ENCODE measurements at regions not wholly inside any gene's neighbourhood (a gene's known extent, or its start where the extent isn't known, plus 50 kb on each side); places are given as distances from the start of the nearest gene placed in this dataset.

DNA sequence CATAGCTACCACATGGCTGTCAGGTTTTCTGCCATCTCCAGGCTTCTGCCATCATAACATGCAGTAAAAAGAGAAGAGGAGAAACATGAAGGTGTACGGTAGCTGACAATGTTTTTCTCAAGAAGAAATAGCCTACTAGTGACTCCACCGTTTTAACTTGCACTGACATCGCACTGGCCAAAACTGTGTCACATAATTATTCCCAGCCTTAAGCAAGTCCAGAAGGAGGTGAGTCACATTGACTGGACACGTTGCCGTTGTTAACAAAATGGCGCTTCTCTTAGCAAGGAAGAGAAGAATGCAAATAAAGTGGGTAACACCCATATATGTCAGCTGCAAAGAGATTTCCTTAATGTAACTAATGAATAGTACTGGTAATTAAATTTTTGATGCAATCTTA lies 810.4 kb upstream of the SLC10A2 start:
- Histone ChIP-seq H3K4me3 (ENCODE audit: low read depth in 1 of 5, low read length in 5 of 5) (no peak overlapping the region), H3K27ac (ENCODE audit: low read depth, low read length) (no peak overlapping the region)

DNA sequence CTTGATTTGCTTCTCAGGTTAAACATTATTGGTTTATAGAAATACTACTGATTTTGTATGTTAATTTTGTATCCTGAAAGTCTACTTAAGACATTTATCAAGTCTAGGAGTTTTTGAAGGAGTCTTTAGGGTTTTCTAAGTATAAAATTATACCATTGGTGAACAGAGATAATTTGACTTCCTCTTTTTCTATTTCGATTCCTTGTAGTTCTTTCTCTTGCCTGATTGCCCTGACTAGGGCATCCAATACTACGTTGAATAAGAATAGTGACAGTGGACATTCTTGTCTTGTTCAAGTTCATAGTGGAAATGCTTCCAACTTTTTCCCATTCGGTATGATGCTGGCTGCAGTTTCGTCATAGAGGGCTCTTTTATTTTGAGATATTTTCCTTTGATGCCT lies 807.5 kb upstream of the SLC10A2 start:
- Histone ChIP-seq H3K27me3 (ENCODE audit: control insufficient read depth in 5 of 5, insufficient read depth in 4 of 5, low read length in 5 of 5) (no peaks in the 10 kb centered on the region), H3K27ac (ENCODE audit: low read depth, low read length) (no peak overlapping the region), H3K9me3 (ENCODE audit: control insufficient read depth in 5 of 5, low read length in 5 of 5) (no peaks in the 10 kb centered on the region), H3K4me1 (ENCODE audit: control insufficient read depth in 5 of 5, insufficient read depth in 5 of 5, low read length in 5 of 5) (no peaks in the 10 kb centered on the region), H3K9ac (ENCODE audit: low read length in 5 of 5) (no peak overlapping the region), H3K4me3 (ENCODE audit: low read depth in 1 of 5, low read length in 5 of 5) (no peak overlapping the region), H3K36me3 (ENCODE audit: control insufficient read depth in 5 of 5, insufficient read depth in 5 of 5, low read length in 5 of 5) (no peaks in the 10 kb centered on the region)

More for the DNA sequence above, 810.4 kb upstream of the SLC10A2 start:
- H3K27me3 ChIP-seq (ENCODE audit: control insufficient read depth in 5 of 5, insufficient read depth in 4 of 5, low read length in 5 of 5), result no peaks in the 10 kb centered on the region
- H3K9ac ChIP-seq (ENCODE audit: low read length in 5 of 5), result no peak overlapping the region
- no peaks in the 10 kb centered on the region for H3K4me1 ChIP-seq (ENCODE audit: control insufficient read depth in 5 of 5, insufficient read depth in 5 of 5, low read length in 5 of 5)
- no peaks in the 10 kb centered on the region for H3K36me3 ChIP-seq (ENCODE audit: control insufficient read depth in 5 of 5, insufficient read depth in 5 of 5, low read length in 5 of 5)
- H3K9me3 ChIP-seq (ENCODE audit: control insufficient read depth in 5 of 5, low read length in 5 of 5), result no peaks in the 10 kb centered on the region

DNA sequence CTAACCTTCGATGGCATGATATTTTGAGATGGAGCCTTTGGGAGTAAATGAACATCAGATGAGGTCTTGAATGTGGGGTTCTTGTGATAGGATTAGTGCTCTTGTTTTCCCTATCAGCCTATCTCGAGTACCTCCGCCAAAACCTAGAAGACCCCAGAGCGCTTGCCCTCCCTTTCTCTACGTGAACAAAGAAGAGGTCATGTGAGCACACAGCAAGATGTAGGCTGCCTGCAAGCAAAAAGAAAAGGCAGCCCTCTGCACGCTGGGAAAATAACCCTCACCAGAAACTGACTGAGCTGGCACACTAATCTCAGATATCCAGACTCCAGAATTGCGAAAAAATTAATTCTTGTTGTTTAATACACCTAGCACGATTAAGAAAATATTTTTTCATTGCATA lies 799.8 kb upstream of the SLC10A2 start:
- H3K4me1 ChIP-seq (ENCODE audit: control insufficient read depth in 5 of 5, insufficient read depth in 5 of 5, low read length in 5 of 5), result no peaks in the 10 kb centered on the region
- H3K4me3 ChIP-seq (ENCODE audit: low read depth in 1 of 5, low read length in 5 of 5), result no peak overlapping the region

DNA sequence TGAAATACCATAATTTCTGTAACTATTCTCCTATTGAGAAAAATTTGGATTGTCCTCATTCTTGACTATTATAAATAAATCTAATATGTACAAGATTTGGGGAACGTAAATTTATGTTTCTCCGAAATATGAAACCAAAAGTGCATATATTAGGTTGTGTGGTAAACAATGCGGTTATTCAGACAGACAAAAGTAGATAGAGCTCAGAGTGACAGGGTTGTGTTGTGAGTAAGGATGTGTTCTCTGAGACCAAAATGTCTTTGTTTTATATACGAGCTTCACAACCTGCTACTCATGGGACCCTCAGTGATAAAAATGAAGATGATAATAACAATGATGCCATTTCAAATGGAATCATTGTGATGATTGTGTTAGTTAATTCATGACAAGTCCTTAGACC lies 796.3 kb upstream of the SLC10A2 start:
- Histone ChIP-seq H3K36me3 (ENCODE audit: control insufficient read depth in 5 of 5, insufficient read depth in 5 of 5, low read length in 5 of 5) (no peaks in the 10 kb centered on the region), H3K9me3 (ENCODE audit: control insufficient read depth in 5 of 5, low read length in 5 of 5) (no peaks in the 10 kb centered on the region), H3K27ac (ENCODE audit: low read depth, low read length) (no peak overlapping the region), H3K4me3 (ENCODE audit: low read depth in 1 of 5, low read length in 5 of 5) (no peak overlapping the region), H3K27me3 (ENCODE audit: control insufficient read depth in 5 of 5, insufficient read depth in 4 of 5, low read length in 5 of 5) (no peaks in the 10 kb centered on the region), H3K4me1 (ENCODE audit: control insufficient read depth in 5 of 5, insufficient read depth in 5 of 5, low read length in 5 of 5) (no peaks in the 10 kb centered on the region), H3K9ac (ENCODE audit: low read length in 5 of 5) (no peak overlapping the region)

More for the DNA sequence above, 799.8 kb upstream of the SLC10A2 start:
- no peaks in the 10 kb centered on the region for H3K9me3 ChIP-seq (ENCODE audit: control insufficient read depth in 5 of 5, low read length in 5 of 5)
- H3K27me3 ChIP-seq (ENCODE audit: control insufficient read depth in 5 of 5, insufficient read depth in 4 of 5, low read length in 5 of 5), result no peaks in the 10 kb centered on the region
- no peak overlapping the region for H3K9ac ChIP-seq (ENCODE audit: low read length in 5 of 5)
- H3K27ac ChIP-seq (ENCODE audit: low read depth, low read length), result no peak overlapping the region
- H3K36me3 ChIP-seq (ENCODE audit: control insufficient read depth in 5 of 5, insufficient read depth in 5 of 5, low read length in 5 of 5), result no peaks in the 10 kb centered on the region

DNA sequence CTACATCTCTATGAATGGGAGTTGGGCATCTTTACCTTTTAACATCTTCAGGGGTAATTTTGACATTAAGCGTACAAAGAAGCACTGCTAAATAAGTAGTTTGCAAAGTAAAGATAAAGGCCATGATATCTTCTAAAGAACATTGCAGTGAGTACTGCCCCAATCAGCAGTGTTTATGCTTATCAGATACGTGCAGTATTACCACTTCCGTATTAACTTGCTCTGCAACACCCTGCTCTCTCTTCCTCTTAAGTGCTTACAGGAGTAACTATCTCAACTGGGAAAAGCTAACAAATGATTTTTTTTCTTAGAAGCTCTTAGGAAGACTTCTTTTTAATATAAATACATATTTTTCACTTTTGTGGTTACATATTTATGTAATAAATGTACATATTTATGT lies 793.7 kb upstream of the SLC10A2 start:
- Histone ChIP-seq H3K27me3 (ENCODE audit: control insufficient read depth in 5 of 5, insufficient read depth in 4 of 5, low read length in 5 of 5) (no peaks in the 10 kb centered on the region), H3K9me3 (ENCODE audit: control insufficient read depth in 5 of 5, low read length in 5 of 5) (no peaks in the 10 kb centered on the region), H3K36me3 (ENCODE audit: control insufficient read depth in 5 of 5, insufficient read depth in 5 of 5, low read length in 5 of 5) (no peaks in the 10 kb centered on the region), H3K4me3 (ENCODE audit: low read depth in 1 of 5, low read length in 5 of 5) (no peak overlapping the region), H3K27ac (ENCODE audit: low read depth, low read length) (no peak overlapping the region), H3K9ac (ENCODE audit: low read length in 5 of 5) (no peak overlapping the region), H3K4me1 (ENCODE audit: control insufficient read depth in 5 of 5, insufficient read depth in 5 of 5, low read length in 5 of 5) (no peaks in the 10 kb centered on the region)

DNA sequence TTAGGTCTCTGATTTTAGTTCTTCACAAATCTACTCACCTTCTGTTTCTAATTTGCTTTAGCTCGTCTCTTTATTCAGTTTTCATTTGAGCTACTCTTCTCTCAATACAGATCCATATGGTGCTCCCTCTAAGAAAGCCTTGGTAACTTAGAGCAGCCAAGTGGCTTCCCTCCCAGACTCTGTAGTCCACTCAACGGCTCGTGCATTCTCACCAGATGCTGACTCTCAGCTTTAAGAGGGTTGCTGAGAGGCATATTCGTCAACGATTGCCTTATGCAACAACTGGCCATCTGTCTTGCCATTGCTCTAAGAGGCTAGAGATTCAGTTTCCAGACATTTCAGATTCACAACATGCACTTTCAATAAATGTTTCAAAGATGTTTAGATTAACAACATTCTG lies 785.8 kb upstream of the SLC10A2 start:
- no peaks in the 10 kb centered on the region for H3K36me3 ChIP-seq (ENCODE audit: control insufficient read depth in 5 of 5, insufficient read depth in 5 of 5, low read length in 5 of 5)
- no peak overlapping the region for H3K9ac ChIP-seq (ENCODE audit: low read length in 5 of 5)
- H3K4me1 ChIP-seq (ENCODE audit: control insufficient read depth in 5 of 5, insufficient read depth in 5 of 5, low read length in 5 of 5), result no peaks in the 10 kb centered on the region
- H3K4me3 ChIP-seq (ENCODE audit: low read depth in 1 of 5, low read length in 5 of 5), result no peak overlapping the region
- peaks cover 0 to 4% (median 0%) of the 10 kb centered on the region in 5 donors for H3K9me3 ChIP-seq (ENCODE audit: control insufficient read depth in 5 of 5, low read length in 5 of 5)
- H3K27me3 ChIP-seq (ENCODE audit: control insufficient read depth in 5 of 5, insufficient read depth in 4 of 5, low read length in 5 of 5), result no peaks in the 10 kb centered on the region
- H3K27ac ChIP-seq (ENCODE audit: low read depth, low read length), result no peak overlapping the region

DNA sequence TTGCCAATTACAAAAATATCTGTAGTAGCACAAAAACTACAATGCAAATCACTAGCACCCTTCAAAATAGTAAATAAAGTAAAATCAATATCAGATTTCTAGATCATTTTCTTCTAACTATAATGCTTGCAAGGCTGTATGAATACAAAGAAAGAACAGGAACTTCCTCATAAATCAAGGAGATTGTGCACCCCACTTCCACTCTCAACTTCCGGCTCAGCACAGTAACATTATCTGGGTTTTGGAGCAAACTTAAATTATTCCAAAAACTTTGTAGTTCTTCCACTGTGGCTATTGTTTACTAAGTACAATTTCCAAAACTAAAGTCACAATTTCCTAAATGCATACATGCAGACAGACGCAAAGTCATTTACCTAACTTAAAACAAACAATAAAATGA lies 778.3 kb upstream of the SLC10A2 start:
- H3K9me3 ChIP-seq (ENCODE audit: control insufficient read depth in 5 of 5, low read length in 5 of 5), result no peaks in the 10 kb centered on the region
- H3K36me3 ChIP-seq (ENCODE audit: control insufficient read depth in 5 of 5, insufficient read depth in 5 of 5, low read length in 5 of 5), result no peaks in the 10 kb centered on the region
- H3K9ac ChIP-seq (ENCODE audit: low read length in 5 of 5), result no peak overlapping the region
- H3K4me1 ChIP-seq (ENCODE audit: control insufficient read depth in 5 of 5, insufficient read depth in 5 of 5, low read length in 5 of 5), result no peaks in the 10 kb centered on the region
- H3K27ac ChIP-seq (ENCODE audit: low read depth, low read length), result no peak overlapping the region
- H3K4me3 ChIP-seq (ENCODE audit: low read depth in 1 of 5, low read length in 5 of 5), result no peak overlapping the region
- H3K27me3 ChIP-seq (ENCODE audit: control insufficient read depth in 5 of 5, insufficient read depth in 4 of 5, low read length in 5 of 5), result no peaks in the 10 kb centered on the region

DNA sequence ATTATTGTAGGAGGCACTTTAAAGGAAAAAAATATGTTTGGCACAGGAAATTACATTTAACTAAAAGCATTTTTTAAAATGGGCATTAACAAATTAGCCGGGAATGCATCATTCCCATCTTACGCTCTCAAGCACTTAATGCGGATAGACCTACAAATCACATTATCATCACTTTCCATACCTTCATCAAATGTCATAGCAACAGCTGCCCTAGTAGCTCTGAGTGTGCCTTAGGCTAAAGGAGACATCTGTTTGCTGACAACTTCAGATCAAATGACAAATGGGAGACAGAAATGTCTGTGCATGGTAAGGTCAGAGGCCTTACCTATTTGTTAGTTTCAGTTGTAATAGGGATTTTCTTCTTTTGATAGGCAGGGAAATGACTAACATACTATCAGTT lies 773.2 kb upstream of the SLC10A2 start:
- Histone ChIP-seq H3K4me1 (ENCODE audit: control insufficient read depth in 5 of 5, insufficient read depth in 5 of 5, low read length in 5 of 5) (no peaks in the 10 kb centered on the region), H3K9me3 (ENCODE audit: control insufficient read depth in 5 of 5, low read length in 5 of 5) (no peaks in the 10 kb centered on the region), H3K9ac (ENCODE audit: low read length in 5 of 5) (no peak overlapping the region), H3K27me3 (ENCODE audit: control insufficient read depth in 5 of 5, insufficient read depth in 4 of 5, low read length in 5 of 5) (no peaks in the 10 kb centered on the region), H3K36me3 (ENCODE audit: control insufficient read depth in 5 of 5, insufficient read depth in 5 of 5, low read length in 5 of 5) (no peaks in the 10 kb centered on the region), H3K27ac (ENCODE audit: low read depth, low read length) (no peak overlapping the region), H3K4me3 (ENCODE audit: low read depth in 1 of 5, low read length in 5 of 5) (no peak overlapping the region)

DNA sequence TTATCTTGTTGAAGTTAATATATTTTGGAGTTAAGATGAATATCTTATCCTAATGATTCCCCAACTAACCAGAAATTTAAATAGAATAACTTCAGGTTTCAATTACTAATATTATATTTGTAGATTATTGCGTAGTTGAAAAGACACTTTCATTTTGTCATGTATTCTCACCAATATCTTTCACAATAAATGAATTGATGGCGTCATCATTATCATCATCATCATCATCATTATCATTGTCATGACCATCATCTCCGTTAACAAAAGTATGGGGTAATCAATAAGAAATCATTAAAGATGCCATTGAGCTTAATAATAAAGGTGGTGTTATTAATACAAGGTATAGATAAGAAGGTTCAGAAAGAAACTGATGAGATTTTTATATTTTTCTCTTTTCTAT lies 768.8 kb upstream of the SLC10A2 start:
- no peak overlapping the region for H3K9ac ChIP-seq (ENCODE audit: low read length in 5 of 5)
- H3K27ac ChIP-seq (ENCODE audit: low read depth, low read length), result no peak overlapping the region
- no peaks in the 10 kb centered on the region for H3K36me3 ChIP-seq (ENCODE audit: control insufficient read depth in 5 of 5, insufficient read depth in 5 of 5, low read length in 5 of 5)
- no peaks in the 10 kb centered on the region for H3K27me3 ChIP-seq (ENCODE audit: control insufficient read depth in 5 of 5, insufficient read depth in 4 of 5, low read length in 5 of 5)
- H3K4me1 ChIP-seq (ENCODE audit: control insufficient read depth in 5 of 5, insufficient read depth in 5 of 5, low read length in 5 of 5), result no peaks in the 10 kb centered on the region
- H3K9me3 ChIP-seq (ENCODE audit: control insufficient read depth in 5 of 5, low read length in 5 of 5), result peaks cover 0 to 16% (median 5%) of the 10 kb centered on the region in 5 donors
- no peak overlapping the region for H3K4me3 ChIP-seq (ENCODE audit: low read depth in 1 of 5, low read length in 5 of 5)

DNA sequence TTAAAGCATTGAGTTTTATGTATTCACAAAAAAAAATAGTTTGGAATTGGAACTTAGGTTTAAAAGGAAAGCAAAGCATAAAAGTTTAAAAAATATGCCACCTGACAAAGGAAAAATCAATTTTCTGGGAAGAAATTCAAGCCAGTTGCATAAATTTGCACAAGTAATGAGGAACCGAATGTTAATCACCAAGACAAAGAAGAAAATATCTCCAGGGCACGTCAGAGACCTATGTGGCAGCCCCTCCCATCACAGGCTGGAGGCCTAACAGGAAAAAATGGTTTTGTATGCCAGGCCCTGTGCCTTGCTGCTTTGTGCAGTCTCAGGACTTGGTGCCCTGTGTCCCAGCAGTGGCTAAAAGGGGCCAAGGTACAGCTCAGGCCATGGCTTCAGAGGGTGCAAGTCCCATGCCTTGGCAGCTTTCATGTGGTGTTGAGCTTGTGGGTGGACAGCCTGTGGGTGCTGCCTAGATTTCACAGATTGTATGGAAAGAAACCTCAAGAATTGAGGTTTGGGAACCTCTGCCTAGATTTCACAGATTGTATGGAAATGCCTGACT lies 767.2 kb upstream of the SLC10A2 start:
- Histone ChIP-seq H3K4me3 (ENCODE audit: low read depth in 1 of 5, low read length in 5 of 5) (no peak overlapping the region), H3K9ac (ENCODE audit: low read length in 5 of 5) (no peak overlapping the region), H3K36me3 (ENCODE audit: control insufficient read depth in 5 of 5, insufficient read depth in 5 of 5, low read length in 5 of 5) (no peaks in the 10 kb centered on the region), H3K27ac (ENCODE audit: low read depth, low read length) (no peak overlapping the region), H3K27me3 (ENCODE audit: control insufficient read depth in 5 of 5, insufficient read depth in 4 of 5, low read length in 5 of 5) (no peaks in the 10 kb centered on the region), H3K9me3 (ENCODE audit: control insufficient read depth in 5 of 5, low read length in 5 of 5) (peaks cover 0 to 17% (median 5%) of the 10 kb centered on the region in 5 donors), H3K4me1 (ENCODE audit: control insufficient read depth in 5 of 5, insufficient read depth in 5 of 5, low read length in 5 of 5) (no peaks in the 10 kb centered on the region)

DNA sequence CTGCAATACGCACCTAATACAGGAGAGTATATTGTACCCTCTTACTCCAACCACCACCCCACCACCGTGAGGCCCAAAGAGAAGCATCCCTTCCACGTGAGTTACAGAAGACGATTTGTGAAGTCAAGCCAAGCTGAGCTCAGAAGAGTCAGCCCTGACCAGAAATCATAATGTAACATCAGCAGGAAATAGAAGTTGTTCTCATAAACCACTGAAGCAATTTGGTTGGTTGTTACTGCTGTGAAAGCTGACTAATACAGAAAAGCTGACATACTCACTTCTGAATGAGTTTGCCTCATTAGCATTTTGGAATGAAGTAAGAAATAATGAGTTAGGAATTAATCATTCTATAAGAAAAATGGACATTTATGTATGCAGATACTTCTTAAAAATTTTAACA lies 749.4 kb upstream of the SLC10A2 start:
- Histone ChIP-seq H3K4me1 (ENCODE audit: control insufficient read depth in 5 of 5, insufficient read depth in 5 of 5, low read length in 5 of 5) (no peaks in the 10 kb centered on the region), H3K9ac (ENCODE audit: low read length in 5 of 5) (no peak overlapping the region), H3K27ac (ENCODE audit: low read depth, low read length) (no peak overlapping the region), H3K27me3 (ENCODE audit: control insufficient read depth in 5 of 5, insufficient read depth in 4 of 5, low read length in 5 of 5) (no peaks in the 10 kb centered on the region), H3K36me3 (ENCODE audit: control insufficient read depth in 5 of 5, insufficient read depth in 5 of 5, low read length in 5 of 5) (no peaks in the 10 kb centered on the region), H3K4me3 (ENCODE audit: low read depth in 1 of 5, low read length in 5 of 5) (no peak overlapping the region), H3K9me3 (ENCODE audit: control insufficient read depth in 5 of 5, low read length in 5 of 5) (peaks cover 0 to 2% (median 0%) of the 10 kb centered on the region in 5 donors)

Data from subcutaneous abdominal adipose tissue (tissue), 5 donors.